Astrocyte of the cerebellum (primary cell): ENCODE measurements at regions not wholly inside any gene's neighbourhood (a gene's known extent, or its start where the extent isn't known, plus 50 kb on each side); places are given as distances from the start of the nearest gene placed in this dataset.
"Not testable (repeated sequence)": the region's sequence is repeated elsewhere in the genome, so short reads cannot be mapped to it uniquely, and the experiment has no call there.

ENCODE experiments used
- DNase-seq: peaks from one replicate; pipeline ENCODE4 v3.0.0-alpha.2; 2011; ENCODE audit warnings: low read depth
- H3K4me3 ChIP-seq: 2 replicates; pipeline ENCODE4 v1.5.1; 2011; ENCODE audit warnings: mild to moderate bottlenecking, low read depth, low read length, moderate library complexity
- CTCF ChIP-seq: IDR thresholded peaks from 2 replicates; pipeline ENCODE4 v1.5.1; 2012; ENCODE audit warnings: low read length, low read depth, moderate library complexity, mild to moderate bottlenecking; ENCODE audit errors: missing control alignments
- in situ Hi-C: cut with HindIII; loops from 2 replicates; pipeline ENCODE4 v1.10.0; 2017; ENCODE audit warnings: low sequenced_read_pairs

- in situ Hi-C loops, result no loop called here
- DNase-seq, result no peak
- no peak for TF ChIP-seq CTCF
- H3K4me3 ChIP-seq, result no peak overlapping the region
Measured at GRCh38 chr7:114141415-114141814, 222.6 kb upstream of the PPP1R3A start.

GRCh38 chr7:114140561-114140960, 221.8 kb upstream of the PPP1R3A start:
- in situ Hi-C loops, result no loop called here
- TF ChIP-seq CTCF, result no peak
- H3K4me3 ChIP-seq, result no peak overlapping the region
- DNase-seq, result no peak

- DNase-seq, in situ Hi-C loops, H3K4me3 ChIP-seq: not testable (repeated sequence)
Measured at GRCh38 chr7:114139690-114140089, 220.9 kb upstream of the PPP1R3A start.

GRCh38 chr7:114138587-114138986, 219.8 kb upstream of the PPP1R3A start:
- DNase-seq, result no peak
- no peak for TF ChIP-seq CTCF
- in situ Hi-C loops, result no loop called here
- no peak overlapping the region for H3K4me3 ChIP-seq

- no peak for TF ChIP-seq CTCF
- no peak overlapping the region for H3K4me3 ChIP-seq
- DNase-seq, result no peak
- in situ Hi-C loops, result no loop called here
Measured at GRCh38 chr7:114133717-114134116, 214.9 kb upstream of the PPP1R3A start.

GRCh38 chr7:114130866-114131265, 212.1 kb upstream of the PPP1R3A start:
- H3K4me3 ChIP-seq, result no peak overlapping the region
- in situ Hi-C loops, result no loop called here
- DNase-seq, result peak; percentile 12
- no peak for TF ChIP-seq CTCF

- TF ChIP-seq CTCF, result no peak
- in situ Hi-C loops, result no loop called here
- no peak for DNase-seq
- no peak overlapping the region for H3K4me3 ChIP-seq
Measured at GRCh38 chr7:114128880-114129279, 210.1 kb upstream of the PPP1R3A start.
